ENCODE measurements at regions not wholly inside any gene's neighbourhood (a gene's known extent, or its start where the extent isn't known, plus 50 kb on each side); places are given as distances from the start of the nearest gene placed in this dataset.

GRCh38 chr4:91894006-91894405, 409.8 kb upstream of the GRID2 start:
- TF ChIP-seq POLR2A (IDR thresholded peaks at IDR 0.05) (no peak), EP300 (IDR thresholded peaks at IDR 0.05) (no peak)
